ENCODE measurements at regions not wholly inside any gene's neighbourhood (a gene's known extent, or its start where the extent isn't known, plus 50 kb on each side); places are given as distances from the start of the nearest gene placed in this dataset.
A peak's percentile ranks its signal among the peaks of the same experiment; 100 is the strongest.

GRCh38 chr1:43056460-43056859 is 97.8 kb upstream of the SLC2A1 start:
- H3K27ac ChIP-seq (ENCODE audit: extremely low read length, insufficient read depth, low read length), result no peak overlapping the region
- TF ChIP-seq ZNF746 (CRISPR knock-in tag; IDR thresholded peaks at IDR 0.05), result no peak
- peak; percentile 82 for TF ChIP-seq ZNF652 (CRISPR knock-in tag; IDR thresholded peaks at IDR 0.05; ENCODE audit: borderline replicate concordance, low read depth)
- POLR2A ChIA-PET, result no interaction called here
- H3K4me1 ChIP-seq (ENCODE audit: insufficient read depth, low read length), result peaks cover 67% of the 10 kb centered on the region
- intact Hi-C loops (cut with micrococcal nuclease; ENCODE audit: unreplicated experiment), result no loop called here
- DNase-seq (ENCODE audit: low spot score) (no peak), FAIRE-seq (no peak), ATAC-seq (no peak)
- WGBS (ENCODE audit: low lambda C conversion rate), result no CpG with 5 or more reads among the region's 5 CpGs
- no peaks in the 10 kb centered on the region for H4K20me1 ChIP-seq (ENCODE audit: insufficient read depth, low read length)
- H3K79me2 ChIP-seq (ENCODE audit: insufficient read depth, low read length), result no peaks in the 10 kb centered on the region
- H3K4me3 ChIP-seq (replicated peaks in 1 of 3; ENCODE audit: insufficient read depth in 1 of 3, low read depth in 2 of 3, low read length in 3 of 3), result no peak overlapping the region
- BruUV-seq (replicated peaks), result no TSS peak
- H3K4me2 ChIP-seq (ENCODE audit: low read depth, low read length), result no peak overlapping the region
- no peaks in the 10 kb centered on the region for H3K27me3 ChIP-seq (ENCODE audit: control insufficient read depth in 1 of 2, insufficient read depth in 2 of 2, low read length in 2 of 2)
- no peaks in the 10 kb centered on the region for H3K9me3 ChIP-seq (ENCODE audit: low read length)
- no peaks in the 10 kb centered on the region for H3K36me3 ChIP-seq (replicated peaks in 1 of 2; ENCODE audit: control insufficient read depth in 1 of 2, insufficient read depth in 2 of 2, low read length in 2 of 2)
- no peak overlapping the region for H3K9ac ChIP-seq (ENCODE audit: insufficient read depth, low read depth, low read length)
- in situ Hi-C loops (cut with HindIII; ENCODE audit: extremely low pct_ligation_motif_present, low pct_unique_long_range_greater_than_20kb), result no loop called here
- no peak overlapping the region for H2AFZ ChIP-seq (ENCODE audit: low read length)
- CTCF ChIA-PET (ENCODE audit: low intra/inter-chr PET ratio, low total read pairs), result no interaction called here

GRCh38 chr1:43054961-43055360 is 96.3 kb upstream of the SLC2A1 start:
- ATAC-seq (no peak), DNase-seq (ENCODE audit: low spot score) (no peak), FAIRE-seq (no peak)
- Histone ChIP-seq H3K4me2 (ENCODE audit: low read depth, low read length) (no peak overlapping the region), H3K27me3 (ENCODE audit: control insufficient read depth in 1 of 2, insufficient read depth in 2 of 2, low read length in 2 of 2) (no peaks in the 10 kb centered on the region), H3K27ac (ENCODE audit: extremely low read length, insufficient read depth, low read length) (no peak overlapping the region), H3K9ac (ENCODE audit: insufficient read depth, low read depth, low read length) (no peak overlapping the region), H2AFZ (ENCODE audit: low read length) (no peak overlapping the region), H3K9me3 (ENCODE audit: low read length) (no peaks in the 10 kb centered on the region), H3K79me2 (ENCODE audit: insufficient read depth, low read length) (no peaks in the 10 kb centered on the region), H4K20me1 (ENCODE audit: insufficient read depth, low read length) (no peaks in the 10 kb centered on the region), H3K4me1 (ENCODE audit: insufficient read depth, low read length) (peaks cover 63% of the 10 kb centered on the region), H3K4me3 (replicated peaks in 1 of 3; ENCODE audit: insufficient read depth in 1 of 3, low read depth in 2 of 3, low read length in 3 of 3) (no peak overlapping the region), H3K36me3 (replicated peaks in 1 of 2; ENCODE audit: control insufficient read depth in 1 of 2, insufficient read depth in 2 of 2, low read length in 2 of 2) (no peaks in the 10 kb centered on the region)
- POLR2A ChIA-PET, result no interaction called here
- intact Hi-C loops (cut with micrococcal nuclease; ENCODE audit: unreplicated experiment), result no loop called here
- in situ Hi-C loops (cut with HindIII; ENCODE audit: extremely low pct_ligation_motif_present, low pct_unique_long_range_greater_than_20kb), result no loop called here
- no TSS peak for BruUV-seq (replicated peaks)
- CTCF ChIA-PET (ENCODE audit: low intra/inter-chr PET ratio, low total read pairs), result no interaction called here
- no CpG with 5 or more reads among the region's 2 CpGs for WGBS (ENCODE audit: low lambda C conversion rate)
- TF ChIP-seq SOX5 (CRISPR knock-in tag; IDR thresholded peaks at IDR 0.05; ENCODE audit: borderline replicate concordance), result no peak
- TF ChIP-seq STAT5B (CRISPR knock-in tag; IDR thresholded peaks at IDR 0.05), result no peak
- TF ChIP-seq ELF4 (CRISPR knock-in tag; IDR thresholded peaks at IDR 0.05; ENCODE audit: borderline replicate concordance), result no peak
- TF ChIP-seq DNMT3B (CRISPR knock-in tag; conservative IDR thresholded peaks at IDR 0.05), result no peak
- no peak for TF ChIP-seq PHF20 (CRISPR knock-in tag; IDR thresholded peaks at IDR 0.05)
- TF ChIP-seq GLI4 (CRISPR knock-in tag; IDR thresholded peaks at IDR 0.05; ENCODE audit: borderline replicate concordance), result no peak
- no peak for TF ChIP-seq YY1 (IDR thresholded peaks at IDR 0.05; ENCODE audit: insufficient read depth, insufficient replicate concordance, low read depth, low read length)
- no peak for TF ChIP-seq TP53 (CRISPR knock-in tag; conservative IDR thresholded peaks at IDR 0.05)
- TF ChIP-seq ZNF143 (CRISPR knock-in tag; IDR thresholded peaks at IDR 0.05), result no peak
- no peak for TF ChIP-seq ZNF264 (CRISPR knock-in tag; IDR thresholded peaks at IDR 0.05)
- TF ChIP-seq ZBTB21 (CRISPR knock-in tag; IDR thresholded peaks at IDR 0.05), result no peak
- TF ChIP-seq MZF1 (CRISPR knock-in tag; IDR thresholded peaks at IDR 0.05; ENCODE audit: borderline replicate concordance), result no peak
- no peak for TF ChIP-seq FOXO1 (CRISPR knock-in tag; IDR thresholded peaks at IDR 0.05)
- TF ChIP-seq, protein P1, sequence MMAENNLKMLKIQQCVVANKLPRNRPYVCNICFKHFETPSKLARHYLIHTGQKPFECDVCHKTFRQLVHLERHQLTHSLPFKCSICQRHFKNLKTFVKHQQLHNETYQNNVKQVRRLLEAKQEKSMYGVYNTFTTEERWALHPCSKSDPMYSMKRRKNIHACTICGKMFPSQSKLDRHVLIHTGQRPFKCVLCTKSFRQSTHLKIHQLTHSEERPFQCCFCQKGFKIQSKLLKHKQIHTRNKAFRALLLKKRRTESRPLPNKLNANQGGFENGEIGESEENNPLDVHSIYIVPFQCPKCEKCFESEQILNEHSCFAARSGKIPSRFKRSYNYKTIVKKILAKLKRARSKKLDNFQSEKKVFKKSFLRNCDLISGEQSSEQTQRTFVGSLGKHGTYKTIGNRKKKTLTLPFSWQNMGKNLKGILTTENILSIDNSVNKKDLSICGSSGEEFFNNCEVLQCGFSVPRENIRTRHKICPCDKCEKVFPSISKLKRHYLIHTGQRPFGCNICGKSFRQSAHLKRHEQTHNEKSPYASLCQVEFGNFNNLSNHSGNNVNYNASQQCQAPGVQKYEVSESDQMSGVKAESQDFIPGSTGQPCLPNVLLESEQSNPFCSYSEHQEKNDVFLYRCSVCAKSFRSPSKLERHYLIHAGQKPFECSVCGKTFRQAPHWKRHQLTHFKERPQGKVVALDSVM (CRISPR knock-in tag; IDR thresholded peaks at IDR 0.05), result no peak
- TF ChIP-seq, protein P2, sequence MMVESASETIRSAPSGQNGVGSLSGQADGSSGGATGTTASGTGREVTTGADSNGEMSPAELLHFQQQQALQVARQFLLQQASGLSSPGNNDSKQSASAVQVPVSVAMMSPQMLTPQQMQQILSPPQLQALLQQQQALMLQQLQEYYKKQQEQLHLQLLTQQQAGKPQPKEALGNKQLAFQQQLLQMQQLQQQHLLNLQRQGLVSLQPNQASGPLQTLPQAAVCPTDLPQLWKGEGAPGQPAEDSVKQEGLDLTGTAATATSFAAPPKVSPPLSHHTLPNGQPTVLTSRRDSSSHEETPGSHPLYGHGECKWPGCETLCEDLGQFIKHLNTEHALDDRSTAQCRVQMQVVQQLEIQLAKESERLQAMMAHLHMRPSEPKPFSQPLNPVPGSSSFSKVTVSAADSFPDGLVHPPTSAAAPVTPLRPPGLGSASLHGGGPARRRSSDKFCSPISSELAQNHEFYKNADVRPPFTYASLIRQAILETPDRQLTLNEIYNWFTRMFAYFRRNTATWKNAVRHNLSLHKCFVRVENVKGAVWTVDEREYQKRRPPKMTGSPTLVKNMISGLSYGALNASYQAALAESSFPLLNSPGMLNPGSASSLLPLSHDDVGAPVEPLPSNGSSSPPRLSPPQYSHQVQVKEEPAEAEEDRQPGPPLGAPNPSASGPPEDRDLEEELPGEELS (CRISPR knock-in tag; IDR thresholded peaks at IDR 0.05), result no peak
- TF ChIP-seq ZNF350 (CRISPR knock-in tag; IDR thresholded peaks at IDR 0.05; ENCODE audit: borderline replicate concordance, low read depth), result no peak

Measured in HepG2 (cell line).